Calu3 (cell line): ENCODE measurements at regions not wholly inside any gene's neighbourhood (a gene's known extent, or its start where the extent isn't known, plus 50 kb on each side); places are given as distances from the start of the nearest gene placed in this dataset.

Source experiments
- BruUV-seq: library from RNA; stranded (reverse); fragments of 400-500 nt; replicated peaks from 2 replicates; lab custom pipeline; 2021; lab: Mats Ljungman, UMichigan
- CTCF ChIA-PET: fragments of 300-600 bp; sonication (Branson Sonifier 250); formaldehyde crosslinking; loops from one replicate; lab custom pipeline; 2022; ENCODE audit warnings: antibody characterized with exemption; lab: Charles Lee
- DNase-seq: peaks from one replicate; pipeline ENCODE4 v3.0.0; 2022
- H3K27ac Mint-ChIP-seq: one replicate; pipeline ENCODE4 v1.8.0; 2022; ENCODE audit warnings: mixed read lengths; ENCODE audit not compliant: unreplicated experiment
- H3K27me3 Mint-ChIP-seq: one replicate; pipeline ENCODE4 v1.8.0; 2022; ENCODE audit warnings: mixed read lengths; ENCODE audit not compliant: unreplicated experiment
- H3K36me3 Mint-ChIP-seq: one replicate; pipeline ENCODE4 v1.8.0; 2022; ENCODE audit warnings: mild to moderate bottlenecking, moderate library complexity, mixed read lengths; ENCODE audit not compliant: insufficient read depth, unreplicated experiment
- H3K4me1 Mint-ChIP-seq: one replicate; pipeline ENCODE4 v1.8.0; 2022; ENCODE audit warnings: mild to moderate bottlenecking, low read depth, mixed read lengths; ENCODE audit not compliant: unreplicated experiment
- H3K4me3 Mint-ChIP-seq: one replicate; pipeline ENCODE4 v1.8.0; 2022; ENCODE audit warnings: mild to moderate bottlenecking, low read depth, moderate library complexity, mixed read lengths; ENCODE audit not compliant: unreplicated experiment
- H3K9me3 Mint-ChIP-seq: one replicate; pipeline ENCODE4 v1.8.0; 2022; ENCODE audit warnings: low read depth, mixed read lengths; ENCODE audit not compliant: unreplicated experiment
- CTCF ChIP-seq: fragments of 200-600 bp; IDR thresholded peaks from one replicate; pipeline ENCODE4 v1.8.0; 2022; ENCODE audit warnings: antibody characterized with exemption; ENCODE audit not compliant: unreplicated experiment
- intact Hi-C: fragments of 100-400 bp; cut with micrococcal nuclease; formaldehyde crosslinking; loops from one replicate; pipeline ENCODE4 v1.10.0; 2022; ENCODE audit not compliant: unreplicated experiment

- H3K4me1 Mint-ChIP-seq: peaks cover 19% of the 10 kb centered on the region
- no peak overlapping the region for H3K27ac Mint-ChIP-seq
- no peak for DNase-seq
- no peaks in the 10 kb centered on the region for H3K27me3 Mint-ChIP-seq
- CTCF ChIA-PET: no interaction called here
- intact Hi-C loops: no loop called here
- no peak overlapping the region for H3K4me3 Mint-ChIP-seq
- no peaks in the 10 kb centered on the region for H3K9me3 Mint-ChIP-seq
- no TSS peak for BruUV-seq
- TF ChIP-seq CTCF: no peak
- H3K36me3 Mint-ChIP-seq: no peaks in the 10 kb centered on the region
Observed at GRCh38 chr12:25771476-25771875, 187.0 kb upstream of the RASSF8 start.

- TF ChIP-seq CTCF: no peak
- Mint-ChIP-seq H3K36me3 (no peaks in the 10 kb centered on the region), H3K27me3 (no peaks in the 10 kb centered on the region), H3K9me3 (no peaks in the 10 kb centered on the region), H3K27ac (no peak overlapping the region), H3K4me1 (no peaks in the 10 kb centered on the region), H3K4me3 (no peak overlapping the region)
- intact Hi-C loops: no loop called here
- DNase-seq: no peak
- CTCF ChIA-PET: no interaction called here
- no TSS peak for BruUV-seq
Observed at GRCh38 chr12:25775968-25776367, 182.5 kb upstream of the RASSF8 start.

GRCh38 chr12:25780771-25781170 lies 177.7 kb upstream of the RASSF8 start:
- Mint-ChIP-seq H3K27me3 (no peaks in the 10 kb centered on the region), H3K36me3 (no peaks in the 10 kb centered on the region), H3K27ac (no peak overlapping the region), H3K4me1 (no peaks in the 10 kb centered on the region), H3K4me3 (no peak overlapping the region), H3K9me3 (no peaks in the 10 kb centered on the region)
- no peak for DNase-seq
- CTCF ChIA-PET: interaction anchor here (0.6 kb wide), 1 partner anchor 19 kb away, joined by 9 read pairs; no protein-coding TSS in a partner anchor
- intact Hi-C loops: no loop called here
- no peak for TF ChIP-seq CTCF
- no TSS peak for BruUV-seq

GRCh38 chr12:25781232-25781631 lies 177.2 kb upstream of the RASSF8 start:
- BruUV-seq: no TSS peak
- intact Hi-C loops: no loop called here
- Mint-ChIP-seq H3K27ac (no peak overlapping the region), H3K27me3 (no peaks in the 10 kb centered on the region), H3K36me3 (no peaks in the 10 kb centered on the region), H3K4me1 (no peaks in the 10 kb centered on the region), H3K4me3 (no peak overlapping the region), H3K9me3 (no peaks in the 10 kb centered on the region)
- TF ChIP-seq CTCF: no peak
- DNase-seq: no peak
- CTCF ChIA-PET: no interaction called here
